HCT116 (cell line): ENCODE measurements at regions not wholly inside any gene's neighbourhood (a gene's known extent, or its start where the extent isn't known, plus 50 kb on each side); places are given as distances from the start of the nearest gene placed in this dataset.

Source experiments
- ATAC-seq: fragments of 200-7000 bp; cut with Tn5 transposase; 2 replicates; pipeline ENCODE4 v1.9.1; 2020; ENCODE audit warnings: mild to moderate bottlenecking, moderate library complexity
- BruUV-seq: library from RNA; stranded (reverse); fragments of 400-500 nt; replicated peaks from 2 replicates; lab custom pipeline; 2021; lab: Mats Ljungman, UMichigan
- CTCF ChIA-PET: fragments of 300-600 bp; sonication (Branson Sonifier 250); formaldehyde crosslinking; loops from one replicate; lab custom pipeline; 2021; ENCODE audit warnings: antibody characterized with exemption; lab: Charles Lee
- POLR2A ChIA-PET: fragments of 300-600, 350-600 bp; sonication (Branson Sonifier 250); formaldehyde crosslinking; loops from one replicate; lab custom pipeline; 2021; ENCODE audit warnings: antibody characterized with exemption; lab: Charles Lee
- RAD21 ChIA-PET, 2 experiments: fragments of 300-600 bp; sonication (Branson Sonifier 250); formaldehyde crosslinking; loops; one replicate each; lab custom pipeline; 2023; ENCODE audit warnings: low total read pairs in 2 of 2; ENCODE audit not compliant: uncharacterized antibody in 2 of 2, unreplicated experiment in 2 of 2, low non-redundant PET in 1 of 2; lab: Charles Lee
- DNase-seq: peaks from one replicate; pipeline ENCODE4 v3.0.0-alpha.2; 2010; ENCODE audit warnings: low read depth, low spot score
- H2AFZ ChIP-seq: fragments of 200-600 bp; shearing (Covaris generic), sonication (generic); 2 replicates; pipeline ENCODE4 v1.6.1; 2017; ENCODE audit warnings: low read depth, mixed run types, mixed read lengths, antibody characterized with exemption, low read length; ENCODE audit not compliant: poor library complexity, severe bottlenecking
- H3K27ac ChIP-seq: 2 replicates; pipeline ENCODE4 v1.5.1; 2012; ENCODE audit warnings: low read depth, low read length
- H3K27me3 ChIP-seq: fragments of 200-600 bp; sonication (generic); 2 replicates; pipeline ENCODE4 v1.6.1; 2016; ENCODE audit warnings: mixed run types, low read length, mixed read lengths; ENCODE audit not compliant: insufficient read depth
- H3K36me3 ChIP-seq, 2 experiments: fragments of 200-500 bp in 1 of 2; fragments of 200-600 bp in 1 of 2; sonication (Bioruptor generic) in 1 of 2; sonication (generic) in 1 of 2; 2 replicates each; pipeline versions ENCODE4 v1.5.1 to v1.6.1; 2014 to 2016; ENCODE audit warnings: low read length in 2 of 2, inconsistent platforms in 1 of 2, mixed read lengths in 1 of 2, mixed run types in 1 of 2; ENCODE audit not compliant: insufficient read depth in 2 of 2, control insufficient read depth in 1 of 2
- H3K4me1 ChIP-seq, 2 experiments: fragments of 200-600 bp in 1 of 2; sonication (generic) in 1 of 2; 2 replicates each; pipeline versions ENCODE4 v1.5.1 to v1.6.1; 2012 to 2017; ENCODE audit warnings: low read length in 2 of 2, inconsistent platforms in 1 of 2, mild to moderate bottlenecking in 1 of 2, mixed read lengths in 1 of 2, mixed run types in 1 of 2, moderate library complexity in 1 of 2; ENCODE audit not compliant: insufficient read depth in 2 of 2, control insufficient read depth in 1 of 2
- H3K4me2 ChIP-seq: fragments of 200-600 bp; sonication (generic); 2 replicates; pipeline ENCODE4 v1.6.1; 2017; ENCODE audit warnings: mixed run types, low read length, mixed read lengths
- H3K4me3 ChIP-seq, 2 experiments: fragments of 200-600 bp in 1 of 2; sonication (generic) in 1 of 2; replicated peaks in 1 of 2; 2 replicates each; pipeline ENCODE4 v1.5.1; 2011 to 2016; ENCODE audit warnings: low read length in 2 of 2, control low read depth in 1 of 2, low read depth in 1 of 2, mild to moderate bottlenecking in 1 of 2, mixed read lengths in 1 of 2, mixed run types in 1 of 2
- H3K79me2 ChIP-seq: fragments of 200-600 bp; sonication (generic); 2 replicates; pipeline ENCODE4 v1.6.1; 2017; ENCODE audit warnings: mild to moderate bottlenecking, mixed run types, low read length, moderate library complexity, mixed read lengths; ENCODE audit not compliant: insufficient read depth
- H3K9ac ChIP-seq: fragments of 200-600 bp; sonication (generic); 2 replicates; pipeline ENCODE4 v1.6.1; 2016; ENCODE audit warnings: low read length, mixed read lengths
- H3K9me2 ChIP-seq: fragments of 200-600 bp; sonication (generic), shearing (Covaris generic); 2 replicates; pipeline ENCODE4 v1.6.1; 2017; ENCODE audit warnings: mixed run types, mild to moderate bottlenecking, moderate library complexity; ENCODE audit not compliant: insufficient read depth
- H3K9me3 ChIP-seq, 2 experiments: fragments of 200-500 bp in 1 of 2; fragments of 200-600 bp in 1 of 2; sonication (Bioruptor generic) in 1 of 2; sonication (generic) in 1 of 2; 2 replicates each; pipeline ENCODE4 v1.6.1; 2014 to 2017; ENCODE audit warnings: low read length in 2 of 2, mixed read lengths in 2 of 2, inconsistent platforms in 1 of 2, low read depth in 1 of 2, mild to moderate bottlenecking in 1 of 2, mixed run types in 1 of 2, moderate library complexity in 1 of 2; ENCODE audit not compliant: control insufficient read depth in 1 of 2, insufficient read depth in 1 of 2
- H4K20me1 ChIP-seq: fragments of 200-600 bp; sonication (generic), shearing (Covaris generic); 2 replicates; pipeline ENCODE4 v1.6.1; 2017; ENCODE audit warnings: mixed run types, mild to moderate bottlenecking, moderate library complexity; ENCODE audit not compliant: insufficient read depth
- CTCF ChIP-seq, 3 experiments: fragments of 200-600 bp in 1 of 3; sonication (generic) in 1 of 3; IDR thresholded peaks in 2 of 3; conservative IDR thresholded peaks in 1 of 3; 2 replicates each; pipeline ENCODE4 v1.5.1; 2012 to 2017; ENCODE audit warnings: low read depth in 2 of 3, low read length in 2 of 3, antibody characterized with exemption in 1 of 3, borderline replicate concordance in 1 of 3, control low read depth in 1 of 3, mild to moderate bottlenecking in 1 of 3, mixed read lengths in 1 of 3, mixed run types in 1 of 3, moderate library complexity in 1 of 3; ENCODE audit not compliant: insufficient read depth in 1 of 3
- ELF1 ChIP-seq: IDR thresholded peaks from 2 replicates; pipeline ENCODE4 v1.6.1; 2012; ENCODE audit warnings: low read depth, borderline replicate concordance
- POLR2AphosphoS5 ChIP-seq: IDR thresholded peaks from 2 replicates; pipeline ENCODE4 v1.6.1; 2011; ENCODE audit warnings: mild to moderate bottlenecking, low read depth, low read length, moderate library complexity
- SRF ChIP-seq: IDR thresholded peaks from 2 replicates; pipeline ENCODE4 v1.6.1; 2012; ENCODE audit warnings: low read depth
- ZBTB33 ChIP-seq: IDR thresholded peaks from 2 replicates; pipeline ENCODE4 v1.6.1; 2011; ENCODE audit warnings: mild to moderate bottlenecking, low read length, moderate library complexity; ENCODE audit not compliant: insufficient replicate concordance; ENCODE audit errors: extremely low read depth
- ZFX ChIP-seq: fragments of 450-650 bp; IDR thresholded peaks from 2 replicates; pipeline ENCODE4 v1.6.1; 2017
- intact Hi-C: fragments of 100-400 bp; cut with micrococcal nuclease; formaldehyde crosslinking; loops from 2 replicates; pipeline ENCODE4 v1.10.0; 2022
- TF ChIP-seq, protein P1 (sequence below): IDR thresholded peaks from 2 replicates; pipeline ENCODE4 v1.6.1; 2012

DNA sequence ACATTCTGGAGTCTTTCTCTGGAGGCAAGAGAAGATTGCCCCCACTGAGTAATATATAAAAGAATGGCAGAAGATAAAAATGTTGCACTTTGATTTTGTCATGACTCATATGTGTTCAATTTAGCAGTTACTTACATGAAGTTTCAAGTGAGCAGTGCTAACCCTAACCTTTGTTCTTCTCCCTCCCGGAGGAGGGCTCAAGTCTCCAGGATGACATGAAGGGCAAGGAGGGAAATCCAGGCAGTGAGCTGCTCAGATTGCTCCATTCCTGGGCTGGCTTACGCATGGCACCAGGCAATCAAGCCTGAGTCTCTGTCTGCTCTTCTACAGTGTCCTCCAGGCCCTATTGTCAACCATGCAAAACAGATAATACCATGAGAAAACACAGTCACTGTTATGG, 322.3 kb downstream of the DUSP6 start:
- Histone ChIP-seq H3K4me1 (no peaks in the 10 kb centered on the region), H3K4me3 (no peak overlapping the region), H3K36me3 (no peaks in the 10 kb centered on the region), H3K4me2 (no peak overlapping the region), H3K27ac (no peak overlapping the region), H2AFZ (no peak overlapping the region), H3K27me3 (no peaks in the 10 kb centered on the region), H3K79me2 (no peaks in the 10 kb centered on the region), H3K9ac (no peak overlapping the region), H3K9me3 (no peaks in the 10 kb centered on the region), H4K20me1 (no peaks in the 10 kb centered on the region), H3K9me2 (no peaks in the 10 kb centered on the region)
- intact Hi-C loops: no loop called here
- BruUV-seq: no TSS peak
- ATAC-seq (no peak), DNase-seq (no peak)
- TF ChIP-seq POLR2AphosphoS5 (no peak), CTCF (IDR thresholded peaks at IDR 0.05 in 2 of 3, conservative IDR thresholded peaks at IDR 0.05 in 1 of 3; ENCODE audit: borderline replicate concordance in 1 of 3, insufficient read depth in 1 of 3, low read depth in 2 of 3, low read length in 2 of 3) (no peak), SRF (no peak), ZFX (no peak)
- TF ChIP-seq, protein P1, sequence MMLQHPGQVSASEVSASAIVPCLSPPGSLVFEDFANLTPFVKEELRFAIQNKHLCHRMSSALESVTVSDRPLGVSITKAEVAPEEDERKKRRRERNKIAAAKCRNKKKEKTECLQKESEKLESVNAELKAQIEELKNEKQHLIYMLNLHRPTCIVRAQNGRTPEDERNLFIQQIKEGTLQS: no peak
- POLR2A ChIA-PET: no interaction called here
- CTCF ChIA-PET: no interaction called here
- RAD21 ChIA-PET: no interaction called here

DNA sequence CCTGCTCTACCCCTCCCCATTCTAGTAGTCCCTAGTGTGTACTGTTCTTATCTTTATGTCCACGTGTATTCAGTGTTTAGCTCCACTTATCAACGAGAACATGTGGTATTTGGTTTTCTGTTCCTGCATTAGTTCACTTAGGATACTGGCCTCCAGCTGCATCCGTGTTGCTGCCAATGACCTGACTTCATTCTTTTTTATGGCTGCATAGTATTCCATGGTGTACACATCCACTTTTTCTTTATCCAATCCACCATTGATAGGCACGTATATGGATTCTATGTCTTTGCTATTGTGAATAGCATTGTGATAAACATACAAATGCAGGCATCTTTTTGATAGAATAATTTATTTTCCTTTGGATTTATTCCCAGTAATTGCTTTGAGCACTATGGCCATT, 327.7 kb downstream of the DUSP6 start:
- H3K79me2 ChIP-seq: no peaks in the 10 kb centered on the region
- no peaks in the 10 kb centered on the region for H3K9me2 ChIP-seq
- ChIA-PET CTCF (interaction anchor here (1.1 kb wide), 1 partner anchor 500 kb away, joined by 3 read pairs; no protein-coding TSS in a partner anchor), RAD21 (no interaction called here), POLR2A (interaction anchor here (1.0 kb wide), 1 partner anchor 328 kb away, joined by 3 read pairs; the partner anchor contains the start of gene DUSP6)
- no peak overlapping the region for H2AFZ ChIP-seq
- H3K9me3 ChIP-seq: no peaks in the 10 kb centered on the region
- intact Hi-C loops: no loop called here
- H3K4me1 ChIP-seq: peaks cover 0 to 5% of the 10 kb centered on the region in 2 experiments; a peak in 1 of 4 replicates
- no peak for ATAC-seq
- H3K36me3 ChIP-seq: no peaks in the 10 kb centered on the region
- TF ChIP-seq ZBTB33 (no peak), ELF1 (no peak), CTCF (IDR thresholded peaks at IDR 0.05 in 2 of 3, conservative IDR thresholded peaks at IDR 0.05 in 1 of 3; ENCODE audit: borderline replicate concordance in 1 of 3, insufficient read depth in 1 of 3, low read depth in 2 of 3, low read length in 2 of 3) (no peak)
- H3K27me3 ChIP-seq: no peaks in the 10 kb centered on the region
- no peak for DNase-seq
- H3K9ac ChIP-seq: no peak overlapping the region
- H3K4me3 ChIP-seq: no peak overlapping the region
- no peaks in the 10 kb centered on the region for H4K20me1 ChIP-seq
- no TSS peak for BruUV-seq
- H3K27ac ChIP-seq: no peak overlapping the region
- H3K4me2 ChIP-seq: no peak overlapping the region
